HEK293T (cell line): ENCODE measurements at regions not wholly inside any gene's neighbourhood (a gene's known extent, or its start where the extent isn't known, plus 50 kb on each side); places are given as distances from the start of the nearest gene placed in this dataset.

Source experiments
- CTCF ChIA-PET: fragments of 350-600 bp; formaldehyde crosslinking; extraction: SDS; loops from one replicate; lab custom pipeline; 2021; ENCODE audit warnings: antibody characterized with exemption, inconsistent platforms; lab: Yijun Ruan, JAX
- POLR2A ChIA-PET: fragments of 350-600 bp; formaldehyde crosslinking; extraction: SDS; loops from one replicate; lab custom pipeline; 2020; ENCODE audit warnings: antibody characterized with exemption, inconsistent platforms; lab: Yijun Ruan, JAX
- DNase-seq: peaks from one replicate; pipeline ENCODE4 v3.0.0; 2012; ENCODE audit warnings: mixed read lengths; ENCODE audit errors: extremely low spot score
- ARNT ChIP-seq: fragments of 450-650 bp; IDR thresholded peaks from 2 replicates; pipeline ENCODE4 v1.6.1; 2017; ENCODE audit warnings: mild to moderate bottlenecking
- BHLHE40 ChIP-seq: fragments of 450-650 bp; IDR thresholded peaks from 2 replicates; pipeline ENCODE4 v1.6.1; 2016; ENCODE audit warnings: mild to moderate bottlenecking, moderate library complexity, borderline replicate concordance
- CTBP1 ChIP-seq: fragments of 450-650 bp; IDR thresholded peaks from 2 replicates; pipeline ENCODE4 v1.6.1; 2016; ENCODE audit warnings: borderline replicate concordance
- ELF4 ChIP-seq: fragments of 450-650 bp; IDR thresholded peaks from 2 replicates; pipeline ENCODE4 v1.6.1; 2017; ENCODE audit warnings: antibody characterized with exemption
- FOXA1 ChIP-seq: fragments of 450-650 bp; IDR thresholded peaks from 2 replicates; pipeline ENCODE4 v1.6.1; 2016; ENCODE audit warnings: mild to moderate bottlenecking
- FOXK2 ChIP-seq: fragments of 450-650 bp; IDR thresholded peaks from 2 replicates; pipeline ENCODE4 v1.6.1; 2016; ENCODE audit warnings: mild to moderate bottlenecking
- FOXM1 ChIP-seq: fragments of 450-650 bp; IDR thresholded peaks from 2 replicates; pipeline ENCODE4 v1.6.1; 2017; ENCODE audit warnings: mild to moderate bottlenecking, borderline replicate concordance
- HDGF ChIP-seq: fragments of 450-650 bp; IDR thresholded peaks from 2 replicates; pipeline ENCODE4 v1.6.1; 2017; ENCODE audit warnings: antibody characterized with exemption, borderline replicate concordance
- L3MBTL2 ChIP-seq: fragments of 450-650 bp; conservative IDR thresholded peaks from 2 replicates; pipeline ENCODE4 v1.6.1; 2016; ENCODE audit warnings: mild to moderate bottlenecking
- LEF1 ChIP-seq: fragments of 450-650 bp; IDR thresholded peaks from 2 replicates; pipeline ENCODE4 v1.6.1; 2017; ENCODE audit warnings: mild to moderate bottlenecking, borderline replicate concordance
- NFRKB ChIP-seq: fragments of 450-650 bp; IDR thresholded peaks from 2 replicates; pipeline ENCODE4 v1.6.1; 2016; ENCODE audit warnings: mild to moderate bottlenecking, moderate library complexity
- PKNOX1 ChIP-seq: fragments of 450-650 bp; IDR thresholded peaks from 2 replicates; pipeline ENCODE4 v1.6.1; 2016
- SP1 ChIP-seq: fragments of 450-650 bp; IDR thresholded peaks from 2 replicates; pipeline ENCODE4 v1.6.1; 2017
- SUZ12 ChIP-seq: fragments of 450-650 bp; IDR thresholded peaks from 2 replicates; pipeline ENCODE4 v1.6.1; 2016; ENCODE audit warnings: mild to moderate bottlenecking
- TARDBP ChIP-seq: fragments of 450-650 bp; IDR thresholded peaks from 2 replicates; pipeline ENCODE4 v1.6.1; 2016
- ZNF384 ChIP-seq: fragments of 450-650 bp; IDR thresholded peaks from 2 replicates; pipeline ENCODE4 v1.6.1; 2016

GRCh38 chr10:128604025-128604424 is 477.8 kb upstream of the MKI67 start:
- no peak for DNase-seq
- ChIA-PET CTCF (no interaction called here), POLR2A (no interaction called here)
- TF ChIP-seq TARDBP (no peak), FOXK2 (no peak), ZNF384 (no peak), CTBP1 (no peak), L3MBTL2 (no peak), SP1 (no peak), ARNT (no peak), PKNOX1 (no peak), FOXA1 (no peak), NFRKB (no peak), BHLHE40 (no peak)

- DNase-seq: no peak
- TF ChIP-seq HDGF: no peak
- TF ChIP-seq CTBP1: no peak
- TF ChIP-seq ELF4: no peak
- no peak for TF ChIP-seq BHLHE40
- TF ChIP-seq ARNT: no peak
- no peak for TF ChIP-seq NFRKB
- ChIA-PET POLR2A (no interaction called here), CTCF (no interaction called here)
These were observed 479.0 kb upstream of the MKI67 start for GRCh38 chr10:128605180-128605579.

DNA sequence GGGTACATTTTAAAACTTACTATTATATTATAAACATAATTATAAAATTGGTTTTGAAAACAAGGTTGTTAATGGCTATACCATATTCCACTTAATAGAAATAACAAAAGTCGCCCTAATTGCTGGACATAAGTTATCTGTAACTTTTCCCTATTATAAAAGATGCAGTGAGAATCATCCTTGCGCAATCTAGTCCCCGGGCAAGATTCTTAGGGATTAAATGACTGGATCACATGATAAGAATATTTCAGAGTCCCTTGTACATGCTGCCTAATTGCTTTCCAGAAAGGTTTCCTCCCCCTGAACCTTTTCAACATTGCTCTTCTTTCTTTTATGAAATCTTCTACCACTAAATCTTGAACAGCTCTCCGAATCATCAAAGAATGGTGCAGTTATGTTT is 479.8 kb upstream of the MKI67 start:
- no peak for DNase-seq
- TF ChIP-seq ELF4 (no peak), FOXA1 (no peak), SUZ12 (no peak), L3MBTL2 (no peak), SP1 (no peak), FOXM1 (no peak), ZNF384 (no peak), LEF1 (no peak), PKNOX1 (no peak), FOXK2 (no peak)
- POLR2A ChIA-PET: no interaction called here
- CTCF ChIA-PET: no interaction called here

DNA sequence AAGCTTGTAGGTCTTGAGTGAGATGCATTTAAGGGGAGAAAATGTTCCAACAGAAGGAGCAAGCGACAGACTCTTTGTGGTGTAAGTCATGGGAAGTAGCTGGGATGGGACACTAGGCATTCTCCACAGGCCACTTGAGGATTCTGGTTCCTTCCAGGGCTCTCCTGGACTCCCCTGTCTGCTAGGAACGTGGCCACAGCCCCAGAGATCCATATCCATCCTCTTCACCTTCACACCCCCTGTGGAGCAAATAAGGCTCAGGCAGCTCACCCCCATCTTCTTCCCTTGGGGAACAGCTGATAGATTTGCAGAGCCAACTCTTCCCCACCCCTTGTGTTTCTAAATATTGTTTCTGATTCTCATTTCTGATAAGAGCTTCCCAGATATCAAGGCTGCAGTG is 482.6 kb upstream of the MKI67 start:
- POLR2A ChIA-PET: no interaction called here

DNA sequence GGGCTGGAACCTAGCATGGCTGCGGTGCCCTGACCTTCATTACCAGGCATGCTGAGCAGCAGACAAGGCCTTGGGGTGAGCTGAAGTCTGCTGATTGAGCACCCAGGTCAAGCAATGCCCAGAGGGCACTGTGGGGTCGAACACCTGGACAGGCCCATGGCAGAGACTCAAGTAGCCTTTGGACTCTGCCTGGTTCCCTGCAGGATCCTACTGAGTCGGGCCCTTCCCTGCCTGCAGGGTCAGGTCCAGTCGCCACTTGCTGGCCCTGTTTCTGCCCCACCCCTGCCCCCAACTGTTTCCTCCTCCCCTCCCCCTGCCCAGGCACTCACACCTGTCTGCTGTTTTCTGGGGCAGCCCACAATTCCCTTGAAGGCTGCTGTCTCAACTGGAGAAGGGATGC is 483.2 kb upstream of the MKI67 start:
- CTCF ChIA-PET: no interaction called here
- no peak for DNase-seq
- no peak for TF ChIP-seq SUZ12
- TF ChIP-seq TARDBP: no peak
- TF ChIP-seq CTBP1: no peak
- TF ChIP-seq BHLHE40: no peak
- TF ChIP-seq PKNOX1: no peak
- no peak for TF ChIP-seq SP1
- TF ChIP-seq ZNF384: no peak
- no peak for TF ChIP-seq HDGF
- TF ChIP-seq L3MBTL2: no peak
- no peak for TF ChIP-seq ARNT
- TF ChIP-seq FOXK2: no peak
- TF ChIP-seq FOXM1: no peak
- TF ChIP-seq LEF1: no peak
- POLR2A ChIA-PET: no interaction called here

More for the DNA sequence above, 482.6 kb upstream of the MKI67 start:
- DNase-seq: no peak
- TF ChIP-seq ZNF384 (no peak), PKNOX1 (no peak), FOXK2 (no peak), FOXM1 (no peak), TARDBP (no peak)
- CTCF ChIA-PET: no interaction called here

DNA sequence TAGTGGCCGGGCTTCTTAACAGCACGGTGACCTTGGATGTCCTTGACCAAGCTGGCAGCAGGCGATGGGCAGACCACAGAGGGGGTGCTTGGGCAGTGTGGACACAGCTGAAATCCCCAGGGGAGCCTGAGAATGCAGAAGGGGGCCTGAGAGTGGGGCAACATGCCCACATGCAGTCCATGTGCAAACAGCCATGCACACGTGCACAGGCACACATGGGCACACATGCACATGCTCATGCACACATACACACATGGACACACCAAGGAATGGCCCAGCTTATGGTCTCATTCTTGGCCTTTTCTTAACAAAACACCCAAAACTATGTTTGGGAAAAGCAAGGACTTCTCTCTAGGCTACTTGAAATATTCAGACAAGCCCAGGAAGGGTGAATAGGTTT is 483.9 kb upstream of the MKI67 start:
- no peak for DNase-seq
- CTCF ChIA-PET: no interaction called here
- POLR2A ChIA-PET: no interaction called here
- no peak for TF ChIP-seq SUZ12
- TF ChIP-seq FOXA1: no peak
- TF ChIP-seq L3MBTL2: no peak
- TF ChIP-seq BHLHE40: no peak
- no peak for TF ChIP-seq CTBP1
- no peak for TF ChIP-seq HDGF
- TF ChIP-seq ZNF384: no peak
- no peak for TF ChIP-seq FOXK2
- no peak for TF ChIP-seq ELF4
